Right renal pelvis (tissue), 4 donors: ENCODE measurements at regions not wholly inside any gene's neighbourhood (a gene's known extent, or its start where the extent isn't known, plus 50 kb on each side); places are given as distances from the start of the nearest gene placed in this dataset.

Experiments
- DNase-seq, 4 donors: peaks; one replicate each; pipeline ENCODE4 v3.0.0-alpha.2; 2013; ENCODE audit warnings: low read depth in 4 of 4, low spot score in 3 of 4, missing footprints in 1 of 4

GRCh38 chr16:86765389-86766026, 187.2 kb downstream of the FOXL1 start:
- no peak for DNase-seq

- DNase-seq, result no peak
Observed at GRCh38 chr16:86766700-86767099, 188.4 kb downstream of the FOXL1 start.

- no peak for DNase-seq
Observed at GRCh38 chr16:86768228-86768791, 190.0 kb downstream of the FOXL1 start.

- no peak for DNase-seq
Observed at GRCh38 chr16:86768999-86769398, 190.7 kb downstream of the FOXL1 start.

- no peak for DNase-seq
Observed at GRCh38 chr16:86771506-86772460, 193.4 kb downstream of the FOXL1 start.

- DNase-seq, result peak; percentile 53 to 83 (median 74)
Observed at GRCh38 chr16:86772671-86773353, 194.5 kb downstream of the FOXL1 start.

GRCh38 chr16:86773354-86773715, 195.0 kb downstream of the FOXL1 start:
- no peak for DNase-seq

GRCh38 chr16:86774931-86775330, 196.6 kb downstream of the FOXL1 start:
- no peak for DNase-seq

GRCh38 chr16:86775511-86775921, 197.2 kb downstream of the FOXL1 start:
- no peak for DNase-seq

- no peak for DNase-seq
Observed at GRCh38 chr16:86777381-86777946, 199.1 kb downstream of the FOXL1 start.

GRCh38 chr16:86778108-86778745, 199.9 kb downstream of the FOXL1 start:
- no peak for DNase-seq

GRCh38 chr16:86778978-86779377, 200.6 kb downstream of the FOXL1 start:
- DNase-seq, result no peak

GRCh38 chr16:86781046-86781445, 202.7 kb downstream of the FOXL1 start:
- no peak for DNase-seq

- DNase-seq, result no peak
Observed at GRCh38 chr16:86783636-86784626, 205.6 kb downstream of the FOXL1 start.

- DNase-seq, result no peak
Observed at GRCh38 chr16:86786338-86786737, 208.0 kb downstream of the FOXL1 start.

GRCh38 chr16:86786994-86787393, 208.6 kb downstream of the FOXL1 start:
- DNase-seq, result no peak

GRCh38 chr16:86787538-86787937, 209.2 kb downstream of the FOXL1 start:
- no peak for DNase-seq

GRCh38 chr16:86789621-86790051, 211.3 kb downstream of the FOXL1 start:
- DNase-seq, result no peak
